Hematopoietic multipotent progenitor cell treated with erythropoietin and hydrocortisone succinate and interleukin-3 and kit ligand, for 6 days (in vitro differentiated cells): ENCODE measurements at regions not wholly inside any gene's neighbourhood (a gene's known extent, or its start where the extent isn't known, plus 50 kb on each side); places are given as distances from the start of the nearest gene placed in this dataset.

Source experiments
- DNase-seq: peaks from one replicate; pipeline ENCODE4 v3.0.0-alpha.2; 2015

DNA sequence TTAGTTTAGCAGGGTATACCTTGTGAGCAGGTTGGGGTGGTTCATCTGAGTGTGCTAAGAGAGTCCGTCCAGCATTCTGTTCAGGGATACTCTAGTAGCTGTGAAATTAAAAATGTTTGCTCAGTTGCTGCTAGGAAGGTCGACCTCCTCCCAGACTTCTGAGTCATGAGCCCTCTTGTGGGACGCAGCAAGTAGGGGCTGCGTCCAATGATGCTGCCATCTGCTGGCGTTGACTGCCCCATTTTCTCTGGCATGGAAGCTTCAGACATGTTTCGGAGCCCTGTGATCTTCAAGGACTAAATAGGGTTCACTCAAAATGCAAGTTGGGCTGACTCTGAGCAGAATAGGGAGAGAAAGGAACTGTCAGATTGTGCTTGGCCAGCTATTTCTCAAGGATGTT is 201.0 kb upstream of the ARSJ start:
- peak; percentile 33 for DNase-seq

DNA sequence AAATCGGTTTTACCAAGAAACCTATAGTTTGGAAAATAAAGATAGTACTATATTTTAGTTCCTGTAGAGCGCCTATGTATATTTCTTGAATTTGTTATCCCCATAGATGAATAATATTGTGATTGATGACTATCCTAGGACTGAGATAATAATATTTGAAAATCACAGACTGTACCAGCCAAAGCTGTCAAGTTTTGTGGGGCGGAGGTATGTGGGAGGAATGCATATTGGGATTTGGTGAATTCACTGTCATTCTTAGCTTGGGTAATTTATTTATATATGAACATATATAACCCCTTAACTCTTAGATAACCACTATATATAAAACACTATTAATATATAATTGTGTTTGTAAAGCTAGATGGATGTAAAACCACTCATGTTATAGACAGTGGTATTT is 205.5 kb upstream of the ARSJ start:
- DNase-seq: no peak

DNA sequence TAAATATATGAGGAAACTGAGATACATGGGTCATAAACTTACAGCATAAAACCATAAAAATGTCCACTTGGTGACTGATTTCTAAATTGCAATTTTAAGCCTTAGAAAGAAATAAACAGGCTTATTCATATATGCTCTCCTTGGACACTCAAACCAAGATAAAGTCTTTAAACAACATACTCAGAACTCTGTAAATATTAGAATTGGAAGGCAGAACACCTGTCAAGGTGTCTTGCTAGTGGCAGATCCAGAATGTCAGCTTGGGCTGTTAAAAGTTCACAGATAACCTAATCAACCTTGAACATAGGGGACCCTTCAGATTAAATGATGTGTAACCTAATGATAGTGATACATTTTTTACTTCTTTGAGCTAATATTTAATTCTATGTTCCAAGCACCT is 208.1 kb upstream of the ARSJ start:
- DNase-seq: no peak

DNA sequence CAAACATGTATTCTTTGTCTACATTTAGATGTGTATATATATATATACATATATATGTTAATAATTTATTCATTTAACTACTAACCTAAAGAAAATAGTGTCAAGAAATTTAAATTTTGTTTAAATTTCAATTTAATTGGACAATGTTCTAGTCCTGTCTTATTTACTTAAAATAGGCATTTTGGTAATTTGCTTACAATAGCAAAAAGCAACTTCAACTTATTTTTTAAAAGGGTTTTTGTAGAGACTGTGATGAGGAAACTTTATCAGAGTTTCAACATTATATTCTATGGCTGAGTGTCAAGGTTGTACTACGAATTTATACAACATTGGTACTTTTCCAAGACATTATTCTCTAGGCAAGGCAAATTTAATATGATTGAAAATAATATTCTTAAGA is 212.0 kb upstream of the ARSJ start:
- no peak for DNase-seq

DNA sequence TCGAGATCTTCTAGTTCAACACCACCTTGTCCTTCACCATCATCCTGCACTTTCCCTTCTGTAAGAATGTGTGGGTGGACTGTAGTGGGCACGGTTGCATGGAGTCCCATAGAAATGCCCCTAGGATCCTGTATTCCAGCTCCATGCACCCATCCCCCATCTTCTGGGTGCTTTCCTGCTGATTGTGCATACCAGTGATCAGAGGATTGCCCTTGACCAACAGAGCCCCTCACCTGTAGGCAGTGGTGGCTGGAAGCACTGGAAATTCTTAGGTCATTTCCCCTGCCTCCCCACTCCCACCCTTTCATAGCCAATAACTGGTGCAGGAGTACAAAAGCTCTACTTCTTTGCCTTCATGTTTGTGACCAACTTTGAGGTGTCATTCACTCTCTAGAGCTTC is 213.4 kb upstream of the ARSJ start:
- no peak for DNase-seq

DNA sequence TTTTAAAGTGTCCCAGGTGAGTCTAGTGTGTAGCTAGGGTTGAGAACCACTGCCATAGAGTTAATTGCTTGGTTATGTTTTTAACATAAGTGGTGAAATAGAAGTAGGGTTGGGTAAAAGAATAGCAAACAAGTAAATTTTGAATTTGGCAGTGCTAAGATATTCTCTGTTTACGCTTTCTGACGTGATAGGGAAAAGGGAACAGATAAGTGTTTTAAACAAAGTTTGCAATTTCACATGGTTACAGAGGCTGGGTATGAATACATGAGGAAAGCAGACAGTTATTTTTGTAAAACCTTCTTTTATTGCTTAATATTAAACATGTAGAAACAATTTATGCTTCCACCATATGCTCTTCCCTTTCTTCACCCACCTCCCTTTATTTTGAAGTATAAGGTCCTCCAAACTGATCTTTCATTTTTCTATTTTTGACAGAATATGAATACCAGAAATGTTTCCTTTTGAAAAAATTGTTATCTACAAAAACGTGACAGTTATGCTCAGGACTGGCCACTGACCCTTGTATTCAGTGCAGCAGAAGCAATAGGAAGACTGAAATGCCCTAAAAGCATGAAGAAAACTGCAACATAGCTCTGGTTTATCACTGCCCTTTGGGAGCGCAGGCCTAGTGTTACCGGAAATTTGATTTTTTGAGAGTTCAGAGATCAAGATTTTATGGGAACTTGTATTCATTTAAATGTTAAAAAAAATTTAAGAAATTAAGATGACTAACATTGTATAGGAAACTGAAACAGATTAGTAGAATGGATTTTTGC is 214.4 kb upstream of the ARSJ start:
- DNase-seq: no peak

DNA sequence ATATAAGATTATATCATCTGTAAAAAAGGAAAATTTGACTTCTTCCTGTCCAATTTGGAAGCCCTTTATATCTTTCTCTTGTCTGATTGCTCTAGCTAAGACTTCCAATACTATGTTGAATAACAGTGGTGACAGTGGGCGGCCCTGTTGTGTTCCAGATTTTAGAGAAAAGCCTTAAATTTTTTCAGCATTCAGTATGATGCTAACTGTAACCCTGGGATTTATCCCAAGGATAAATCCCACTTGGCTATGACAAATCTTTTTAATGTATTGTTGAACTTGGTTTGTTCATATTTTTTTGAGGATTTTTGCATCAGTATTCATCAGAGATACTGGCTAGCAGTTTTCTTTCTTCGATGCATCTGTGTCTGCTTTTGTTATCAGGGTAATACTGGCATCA is 217.2 kb upstream of the ARSJ start:
- no peak for DNase-seq

DNA sequence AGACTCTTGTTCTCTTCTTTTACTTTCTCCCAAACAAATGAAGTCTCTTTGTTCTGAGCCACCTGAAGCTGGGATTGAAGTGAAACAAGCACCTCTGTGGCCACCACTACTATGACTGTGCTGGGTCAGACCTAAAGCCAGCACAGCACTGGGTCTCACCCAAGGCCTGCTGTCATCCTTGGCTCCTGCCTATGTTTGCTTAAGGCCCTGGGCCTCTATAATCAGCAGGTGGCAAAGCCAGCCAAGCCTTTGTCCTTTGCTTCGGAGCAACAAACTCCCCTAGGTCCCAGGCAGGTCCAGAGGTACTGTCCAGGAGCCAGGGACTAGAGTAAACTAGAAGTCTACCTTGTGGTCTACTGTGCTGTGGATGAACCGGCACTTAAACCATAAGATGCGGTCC is 220.6 kb upstream of the ARSJ start:
- DNase-seq: no peak

DNA sequence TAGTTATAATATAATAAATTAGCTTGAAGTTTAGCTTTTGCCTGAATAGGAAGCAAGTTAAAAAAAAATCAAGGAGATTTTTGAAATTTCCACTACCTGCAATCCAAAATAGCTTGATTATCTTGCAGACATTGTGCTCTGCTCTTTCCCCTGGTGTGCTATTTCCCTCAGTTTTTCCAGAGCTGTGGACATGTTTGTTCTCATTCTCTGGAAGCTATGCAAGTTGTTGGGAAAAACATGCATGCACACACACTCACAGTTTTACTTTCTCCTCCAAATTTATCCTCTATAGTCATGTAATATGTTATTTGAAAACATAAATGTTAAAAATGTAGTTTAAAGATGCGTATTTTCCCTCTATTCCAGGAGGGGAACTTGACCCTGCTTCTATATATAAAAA is 225.8 kb upstream of the ARSJ start:
- DNase-seq: no peak

DNA sequence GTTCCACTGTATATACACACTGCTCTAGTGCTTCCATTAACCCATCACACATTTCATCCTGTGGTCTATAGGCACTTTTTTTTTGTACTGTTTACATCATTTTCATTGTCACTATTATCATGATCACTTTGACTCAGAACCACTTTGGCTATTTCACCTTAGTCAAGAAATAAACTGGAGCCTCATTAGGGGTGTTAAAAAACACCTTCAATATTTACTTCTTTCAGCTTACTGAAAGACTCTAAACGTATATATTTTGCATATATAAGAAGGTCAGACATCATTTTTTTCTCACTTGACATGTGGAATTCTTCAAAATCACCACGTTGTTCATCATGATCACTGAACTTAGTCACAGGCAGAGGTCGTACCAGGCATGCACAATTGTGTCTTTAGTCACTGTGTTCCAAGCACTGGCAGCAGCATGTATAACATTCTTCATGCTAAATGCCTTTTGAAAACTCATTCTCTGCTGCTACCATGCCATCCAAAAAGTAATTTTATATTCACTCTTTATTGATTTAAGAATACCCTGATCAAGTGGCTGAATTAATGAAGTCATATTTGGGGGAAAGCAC is 229.2 kb upstream of the ARSJ start:
- no peak for DNase-seq

DNA sequence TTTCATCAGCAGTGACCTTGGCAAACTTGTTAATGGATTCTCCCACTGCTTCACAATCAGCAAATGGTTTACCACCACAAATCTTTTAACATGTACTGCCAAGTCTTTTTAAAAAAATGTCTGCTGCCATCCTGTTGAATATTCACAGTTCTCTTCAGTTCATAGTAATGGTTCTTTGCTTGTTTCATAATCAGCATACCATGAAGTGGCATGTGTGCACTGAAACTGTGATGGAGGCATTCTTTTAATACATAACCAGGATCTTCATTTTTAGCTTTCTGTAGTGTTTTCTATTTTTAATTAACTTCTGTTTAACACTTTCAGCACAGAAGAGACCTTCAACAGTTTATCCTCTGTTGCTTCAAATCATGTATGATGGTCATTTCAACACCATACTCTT is 230.1 kb upstream of the ARSJ start:
- DNase-seq: no peak

DNA sequence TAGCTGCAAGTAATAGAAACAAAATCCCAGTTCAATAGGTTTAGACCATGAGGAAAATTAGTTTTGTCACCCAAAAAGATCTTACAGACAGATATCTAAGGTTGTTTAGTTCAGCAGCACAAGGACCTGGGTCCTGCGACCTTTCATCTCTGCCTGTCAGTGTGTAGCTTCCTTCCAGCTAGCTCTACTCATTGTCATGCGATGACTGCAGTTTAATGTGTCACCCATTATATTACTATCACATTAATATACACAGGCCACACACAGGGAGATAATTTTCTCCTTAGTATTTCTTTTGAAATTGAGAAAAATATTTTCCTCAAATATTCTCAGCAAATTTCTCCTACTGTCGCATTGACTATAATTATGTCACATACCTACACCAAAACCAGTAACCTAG is 232.1 kb upstream of the ARSJ start:
- DNase-seq: no peak

DNA sequence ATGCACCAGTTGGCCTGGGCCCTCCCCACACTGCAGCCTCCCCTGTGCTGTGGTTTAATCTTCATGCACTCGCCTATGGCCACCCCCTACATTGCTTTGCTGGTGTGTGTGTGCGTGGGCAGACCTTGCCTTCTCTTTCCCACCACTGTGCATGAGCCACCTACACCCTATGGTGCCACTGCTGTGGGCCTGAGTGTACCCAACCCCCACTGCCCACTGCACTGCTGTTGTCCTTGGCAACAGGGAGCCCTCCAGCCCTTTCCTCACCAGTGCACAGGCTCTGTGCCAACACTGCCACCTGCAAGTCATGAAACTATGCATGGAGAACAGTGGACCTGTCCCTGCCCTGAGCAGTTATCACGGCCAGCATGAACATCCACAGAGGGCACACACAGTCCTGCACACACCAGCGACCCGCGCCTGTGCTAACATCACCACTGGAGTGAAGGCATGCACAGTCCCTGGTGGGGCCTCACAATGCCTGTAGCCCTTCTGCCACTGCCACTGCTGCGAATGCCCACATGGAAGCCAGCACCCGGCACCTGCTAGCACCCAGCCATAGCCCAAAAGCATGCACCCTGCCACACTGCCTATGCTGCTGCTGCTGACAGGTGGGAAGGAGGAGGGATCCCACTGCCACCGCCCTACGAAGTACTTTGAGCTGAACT is 237.8 kb upstream of the ARSJ start:
- no peak for DNase-seq

DNA sequence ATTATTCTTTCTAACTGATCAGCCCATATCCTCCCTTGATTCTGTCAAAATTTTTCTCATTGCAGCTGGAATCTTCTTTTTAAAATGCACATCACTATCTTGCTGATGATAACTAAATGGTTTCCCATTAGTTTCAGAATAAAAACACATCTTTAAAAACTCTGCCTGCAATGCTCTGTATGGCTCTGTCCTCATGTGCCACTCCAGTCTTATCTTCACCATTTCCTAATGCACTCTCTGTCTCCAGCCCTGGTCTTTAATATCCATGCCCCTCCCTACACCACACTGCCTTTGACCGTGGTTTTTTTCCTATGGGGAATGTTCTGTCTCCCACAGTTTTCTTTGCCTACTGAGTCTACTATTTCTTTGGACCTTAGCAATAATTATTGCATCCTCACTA is 244.1 kb upstream of the ARSJ start:
- DNase-seq: no peak

DNA sequence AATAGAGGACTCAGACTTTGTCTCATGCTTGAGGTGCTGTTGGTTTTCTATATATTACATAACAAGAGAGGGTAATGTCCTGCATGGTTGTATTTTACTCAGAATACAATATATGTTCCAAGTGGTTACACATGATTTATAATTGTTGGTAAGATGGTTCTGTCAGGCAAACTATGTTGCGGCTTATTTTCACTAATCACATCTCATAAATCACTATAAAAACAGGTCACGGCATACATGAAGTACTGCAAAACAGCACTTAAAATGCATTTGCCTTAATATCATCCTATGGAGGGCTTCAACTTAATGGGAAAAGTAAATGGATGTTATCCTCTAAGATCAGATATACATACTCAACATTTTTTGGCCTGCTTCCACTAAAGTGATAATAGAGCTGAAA is 246.0 kb upstream of the ARSJ start:
- no peak for DNase-seq

DNA sequence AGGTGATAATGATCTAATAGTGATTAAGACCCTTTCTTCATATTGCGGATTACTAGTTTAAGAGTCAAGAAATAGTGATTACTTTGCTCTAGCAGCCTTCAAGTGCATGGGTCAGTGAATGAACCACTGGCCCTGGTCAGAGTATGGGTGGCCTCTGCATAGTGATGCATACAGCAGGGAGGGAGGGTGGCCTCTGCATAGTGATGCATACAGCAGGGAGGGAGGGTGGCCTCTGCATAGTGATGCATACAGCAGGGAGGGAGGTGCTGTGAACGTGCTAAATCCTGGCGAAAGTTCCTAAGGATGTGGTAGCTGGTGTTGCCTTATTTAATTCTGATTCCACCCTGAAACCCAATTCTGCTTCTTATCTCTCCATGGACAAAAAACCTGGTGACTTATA is 246.7 kb upstream of the ARSJ start:
- DNase-seq: no peak

DNA sequence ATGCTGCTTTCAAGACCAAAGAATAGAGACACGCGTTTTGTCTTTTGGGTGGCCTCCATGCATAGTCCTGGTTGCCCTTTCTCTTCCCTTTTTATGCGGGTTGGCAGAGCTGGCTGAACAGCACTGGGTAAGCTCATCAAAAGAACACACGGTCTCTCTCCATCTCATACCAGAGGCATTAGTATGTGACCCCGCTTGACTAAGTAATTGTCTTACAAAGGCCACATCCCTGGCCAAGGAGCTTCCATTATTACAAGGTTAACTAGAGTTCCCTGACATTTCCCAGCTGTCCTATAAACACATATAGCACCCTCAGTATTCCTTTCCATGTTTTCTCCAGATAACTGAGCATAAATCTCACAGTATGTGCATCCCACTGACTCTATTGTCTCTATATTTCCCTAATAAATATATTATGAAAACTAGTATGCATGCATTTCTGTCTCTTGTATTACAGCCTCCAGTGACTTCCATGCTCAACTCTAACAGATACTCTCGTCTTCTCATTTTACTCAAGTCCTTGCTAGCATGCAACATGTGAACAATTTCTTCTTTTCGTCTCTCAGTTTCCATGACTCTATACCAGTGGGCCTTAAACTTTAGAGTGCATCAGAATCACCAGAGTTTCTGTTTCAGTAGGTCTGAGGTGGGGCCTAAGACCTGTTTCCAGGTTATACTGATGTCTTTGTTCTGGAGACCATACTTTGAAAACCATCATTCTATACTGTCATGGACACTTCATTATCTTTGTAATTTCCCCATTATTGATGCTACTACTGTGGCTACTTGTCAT is 247.7 kb upstream of the ARSJ start:
- DNase-seq: no peak

DNA sequence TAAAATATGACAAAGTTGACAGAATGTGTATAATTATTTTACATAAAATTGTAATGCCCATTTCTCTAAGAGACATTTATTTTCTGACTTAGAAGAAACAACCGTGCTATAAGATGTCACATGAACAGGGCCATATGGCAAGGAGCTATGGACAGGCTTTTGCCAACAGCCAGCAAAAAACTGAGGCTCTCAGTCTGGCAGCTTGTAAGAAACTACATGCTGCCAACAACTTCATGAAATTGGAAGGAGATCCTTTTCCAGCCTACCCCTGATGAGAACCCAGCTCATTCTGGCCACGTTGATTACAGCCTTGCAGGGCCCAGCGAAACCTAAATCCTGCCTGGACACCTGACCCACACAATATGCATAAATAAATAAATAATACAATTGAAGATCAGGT is 250.3 kb upstream of the ARSJ start:
- DNase-seq: no peak

DNA sequence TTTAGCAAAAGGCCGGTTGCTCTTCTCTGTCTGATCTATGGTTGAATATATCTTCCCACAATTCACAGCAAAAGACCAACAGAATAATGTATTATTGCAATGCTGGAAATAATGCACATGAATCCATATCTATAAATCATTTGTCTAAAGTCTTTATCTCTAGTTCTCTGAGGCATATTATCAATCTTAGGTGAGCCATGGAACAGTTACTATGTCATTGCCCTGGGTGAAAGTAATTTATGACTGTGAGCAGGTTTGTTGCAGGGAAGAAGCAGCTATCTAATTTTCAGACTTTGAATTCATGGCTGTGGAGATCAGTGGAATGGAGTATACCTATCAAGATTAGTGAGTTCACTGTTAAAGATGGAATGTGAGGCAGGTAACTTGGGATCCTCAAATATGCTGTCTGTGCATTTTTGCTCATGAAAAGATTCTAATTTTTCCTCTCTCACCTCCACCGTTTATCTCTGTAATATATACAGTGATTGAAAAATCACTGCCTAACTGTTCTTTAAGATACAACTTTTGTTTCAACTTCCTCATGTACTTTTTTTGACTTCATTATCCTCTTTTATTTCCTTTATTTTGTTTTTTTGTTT is 256.8 kb upstream of the ARSJ start:
- DNase-seq: no peak

DNA sequence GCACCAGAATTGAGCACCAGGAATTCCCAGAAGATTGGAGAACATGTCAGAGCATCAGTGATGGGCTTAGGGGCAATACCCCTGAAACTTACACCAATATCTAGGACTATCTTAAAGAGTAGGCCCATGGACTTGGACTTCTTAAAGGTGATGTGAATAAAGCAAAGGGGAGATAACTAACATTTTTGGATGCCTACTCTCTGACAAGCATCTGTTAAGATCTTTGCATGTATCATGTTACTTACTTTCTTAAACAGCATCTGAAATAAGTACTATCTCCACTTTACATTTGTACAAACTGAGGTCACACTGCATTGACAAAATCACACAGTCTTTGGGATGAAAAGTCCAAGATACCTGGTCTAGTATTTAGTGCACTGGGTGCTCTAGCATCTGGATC is 258.6 kb upstream of the ARSJ start:
- DNase-seq: no peak

DNA sequence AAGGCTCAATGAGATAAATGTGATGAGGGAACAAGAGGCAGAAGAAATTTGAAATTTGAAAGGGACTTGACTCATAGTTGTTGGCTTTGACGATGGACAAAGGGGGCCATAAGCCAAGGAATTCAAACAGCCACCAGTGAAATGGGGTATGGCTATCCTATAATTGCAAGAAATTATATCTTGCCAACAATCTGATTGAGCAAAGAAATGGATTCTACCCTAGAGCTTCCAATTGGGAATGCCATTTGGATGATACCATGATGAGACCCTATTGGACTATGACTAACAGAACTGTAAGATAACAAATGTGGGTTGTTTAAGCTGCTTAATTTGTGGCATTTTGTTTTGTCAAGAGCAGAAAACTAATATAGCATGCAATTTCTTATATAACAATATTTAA is 270.1 kb upstream of the ARSJ start:
- DNase-seq: no peak

DNA sequence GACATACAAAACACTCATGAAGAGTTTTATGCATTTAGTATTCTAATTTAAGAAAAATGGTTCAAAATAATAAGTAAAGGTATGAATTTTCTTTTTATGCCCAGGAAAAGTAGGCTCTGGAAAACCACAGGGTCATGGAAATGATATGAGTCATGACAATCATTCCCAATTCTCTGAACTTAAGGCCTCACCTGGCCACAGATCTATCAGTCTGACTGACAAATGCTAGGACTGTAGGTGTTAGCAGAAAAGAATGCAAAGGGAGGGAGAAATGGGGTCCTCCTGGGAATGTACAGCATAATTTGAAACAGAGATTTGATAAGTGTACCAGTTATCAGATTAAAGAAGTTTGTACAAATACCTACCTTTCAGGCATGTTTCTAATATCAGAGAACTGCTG is 270.5 kb upstream of the ARSJ start:
- no peak for DNase-seq

DNA sequence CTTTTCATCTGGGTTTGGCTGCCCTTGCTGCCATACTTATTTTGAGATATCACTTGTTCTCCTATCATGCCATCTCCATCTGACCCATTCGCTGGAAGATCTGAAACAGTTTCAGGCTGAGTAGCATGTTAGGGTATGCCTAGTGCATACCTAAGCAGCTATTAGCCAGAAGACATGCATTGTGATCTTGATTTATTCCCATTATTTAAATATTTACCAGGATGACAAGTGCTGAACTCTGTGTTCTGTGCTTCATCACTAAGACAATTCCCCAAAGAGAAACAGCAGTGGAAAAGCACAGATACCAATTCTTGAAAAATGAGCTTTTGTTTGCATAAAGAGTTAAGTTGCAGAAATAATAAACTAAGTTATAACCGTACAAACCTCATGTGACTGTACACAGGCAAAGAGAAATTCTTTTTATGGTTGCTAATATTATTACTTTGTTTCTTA is 271.0 kb upstream of the ARSJ start:
- no peak for DNase-seq
